Upper lobe of left lung (tissue), 6 donors: ENCODE measurements at regions not wholly inside any gene's neighbourhood (a gene's known extent, or its start where the extent isn't known, plus 50 kb on each side); places are given as distances from the start of the nearest gene placed in this dataset.

Source experiments
- ATAC-seq, 2 donors: fragments of 200-7000 bp; cut with Tn5 transposase; one replicate each; pipeline ENCODE4 v1.9.1; 2022; ENCODE audit warnings: mild to moderate bottlenecking in 2 of 2, moderate library complexity in 2 of 2; ENCODE audit not compliant: low FRiP score in 2 of 2
- DNase-seq, 2 donors: peaks; one replicate each; pipeline ENCODE4 v3.0.0-alpha.2; 2019 to 2020
- H3K27ac ChIP-seq, 4 donors: fragments of 200-600 bp; sonication (generic); one replicate each; pipeline ENCODE4 v1.5.1; 2016 to 2019
- H3K27me3 ChIP-seq, 4 donors: fragments of 200-600 bp; sonication (generic); one replicate each; pipeline ENCODE4 v1.5.1; 2017 to 2019
- H3K36me3 ChIP-seq, 4 donors: fragments of 200-600 bp; sonication (generic); one replicate each; pipeline ENCODE4 v1.5.1; 2016 to 2019
- H3K4me1 ChIP-seq, 4 donors: fragments of 200-600 bp; sonication (generic); one replicate each; pipeline ENCODE4 v1.5.1; 2018 to 2019
- H3K4me3 ChIP-seq, 4 donors: fragments of 200-600 bp; sonication (generic); one replicate each; pipeline ENCODE4 v1.5.1; 2017 to 2019; ENCODE audit warnings: mild to moderate bottlenecking in 2 of 4, moderate library complexity in 1 of 4
- H3K9me3 ChIP-seq, 4 donors: fragments of 200-600 bp; sonication (generic); one replicate each; pipeline ENCODE4 v1.5.1; 2018 to 2019
- CTCF ChIP-seq, 6 experiments: fragments of 450-650 bp in 4 of 6; fragments of 200-600 bp in 2 of 6; sonication (generic) in 2 of 6; IDR thresholded peaks; one replicate each; pipeline ENCODE4 v1.5.1; 2016 to 2019; ENCODE audit warnings: antibody characterized with exemption in 6 of 6
- EP300 ChIP-seq, 4 donors: sonication (generic); formaldehyde crosslinking; IDR thresholded peaks; one replicate each; pipeline ENCODE4 v1.5.1; 2017; ENCODE audit warnings: antibody characterized with exemption in 4 of 4, control low read depth in 2 of 4
- POLR2A ChIP-seq, 4 donors: fragments of 450-650 bp; IDR thresholded peaks; one replicate each; pipeline ENCODE4 v1.5.1; 2016 to 2017; ENCODE audit warnings: antibody characterized with exemption in 4 of 4, mild to moderate bottlenecking in 2 of 4
- POLR2AphosphoS5 ChIP-seq, 2 donors: sonication (generic); formaldehyde crosslinking; IDR thresholded peaks; one replicate each; pipeline ENCODE4 v1.5.1; 2017; ENCODE audit warnings: antibody characterized with exemption in 2 of 2
- WGBS, 2 donors: methylation state at CpG; one replicate each; pipeline ENCODE4 v1.1.5; 2017 to 2018; 5-methylcytosine and 5-hydroxymethylcytosine counted together
- donor health status: DM: no; HTN: no; CAD: no; lungs with moderate emphysema.
- donor health status: DM: no; HTN: yes; CAD: no; lungs with severe emphysema.

- no peak overlapping the region for H3K27ac ChIP-seq
- H3K4me3 ChIP-seq: no peak overlapping the region
- 87 to 92% methylated on average over 2 of the region's 2 CpGs for WGBS, 2 donors
- H3K27me3 ChIP-seq: no peaks in the 10 kb centered on the region
- no peak for ATAC-seq
- no peaks in the 10 kb centered on the region for H3K36me3 ChIP-seq
- TF ChIP-seq CTCF (IDR thresholded peaks at IDR 0.05): no peak
- TF ChIP-seq POLR2A (IDR thresholded peaks at IDR 0.05): no peak
- no peak for TF ChIP-seq POLR2AphosphoS5 (IDR thresholded peaks at IDR 0.05)
- TF ChIP-seq EP300 (IDR thresholded peaks at IDR 0.05): no peak
- no peaks in the 10 kb centered on the region for H3K4me1 ChIP-seq
- no peaks in the 10 kb centered on the region for H3K9me3 ChIP-seq
- no peak for DNase-seq
Observed at GRCh38 chr3:171535799-171536198, 75.6 kb upstream of the TNIK start.

- Histone ChIP-seq H3K36me3 (no peaks in the 10 kb centered on the region), H3K27ac (no peak overlapping the region), H3K27me3 (no peaks in the 10 kb centered on the region), H3K4me3 (no peak overlapping the region), H3K9me3 (no peaks in the 10 kb centered on the region), H3K4me1 (no peaks in the 10 kb centered on the region)
- ATAC-seq (no peak), DNase-seq (no peak)
- TF ChIP-seq POLR2AphosphoS5 (IDR thresholded peaks at IDR 0.05) (no peak), POLR2A (IDR thresholded peaks at IDR 0.05) (no peak), EP300 (IDR thresholded peaks at IDR 0.05) (no peak), CTCF (IDR thresholded peaks at IDR 0.05) (no peak)
- WGBS, 2 donors: 96 to 97% methylated on average over 3 of the region's 3 CpGs
Observed at GRCh38 chr3:171535133-171535532, 74.9 kb upstream of the TNIK start.

- Histone ChIP-seq H3K27me3 (no peaks in the 10 kb centered on the region), H3K27ac (no peak overlapping the region), H3K9me3 (no peaks in the 10 kb centered on the region), H3K36me3 (no peaks in the 10 kb centered on the region), H3K4me3 (no peak overlapping the region), H3K4me1 (no peaks in the 10 kb centered on the region)
- WGBS, 2 donors: 80 to 92% methylated on average over 2 of the region's 2 CpGs
- TF ChIP-seq POLR2AphosphoS5 (IDR thresholded peaks at IDR 0.05) (no peak), POLR2A (IDR thresholded peaks at IDR 0.05) (no peak), CTCF (IDR thresholded peaks at IDR 0.05) (no peak), EP300 (IDR thresholded peaks at IDR 0.05) (no peak)
- no peak for ATAC-seq
- DNase-seq: no peak
Observed at GRCh38 chr3:171533702-171534101, 73.5 kb upstream of the TNIK start.

GRCh38 chr3:171532294-171532693 is 72.1 kb upstream of the TNIK start:
- Histone ChIP-seq H3K4me1 (no peaks in the 10 kb centered on the region), H3K27me3 (no peaks in the 10 kb centered on the region), H3K36me3 (no peaks in the 10 kb centered on the region), H3K27ac (no peak overlapping the region), H3K4me3 (no peak overlapping the region), H3K9me3 (no peaks in the 10 kb centered on the region)
- no peak for ATAC-seq
- no peak for DNase-seq
- 86 to 94% methylated on average over 1 of the region's 1 CpG for WGBS, 2 donors
- TF ChIP-seq POLR2A (IDR thresholded peaks at IDR 0.05): no peak
- TF ChIP-seq EP300 (IDR thresholded peaks at IDR 0.05): no peak
- TF ChIP-seq POLR2AphosphoS5 (IDR thresholded peaks at IDR 0.05): no peak
- no peak for TF ChIP-seq CTCF (IDR thresholded peaks at IDR 0.05)

- H3K4me3 ChIP-seq: no peak overlapping the region
Observed at GRCh38 chr3:171531716-171532115, 71.5 kb upstream of the TNIK start.

More at GRCh38 chr3:171531716-171532115, 71.5 kb upstream of the TNIK start:
- no peak for TF ChIP-seq EP300 (IDR thresholded peaks at IDR 0.05)
- no peak for TF ChIP-seq POLR2AphosphoS5 (IDR thresholded peaks at IDR 0.05)
- no peak for TF ChIP-seq CTCF (IDR thresholded peaks at IDR 0.05)
- Histone ChIP-seq H3K27me3 (no peaks in the 10 kb centered on the region), H3K36me3 (no peaks in the 10 kb centered on the region), H3K4me1 (peaks cover 0 to 5% (median 0%) of the 10 kb centered on the region in 4 donors), H3K9me3 (no peaks in the 10 kb centered on the region), H3K27ac (no peak overlapping the region)
- ATAC-seq (no peak), DNase-seq (no peak)
- WGBS, 2 donors: 71 to 98% methylated on average over 2 of the region's 2 CpGs
